Epithelial cell of proximal tubule (primary cell): ENCODE measurements at regions not wholly inside any gene's neighbourhood (a gene's known extent, or its start where the extent isn't known, plus 50 kb on each side); places are given as distances from the start of the nearest gene placed in this dataset.
"Not testable (repeated sequence)": the region's sequence is repeated elsewhere in the genome, so short reads cannot be mapped to it uniquely, and the experiment has no call there.

Source experiments
- DNase-seq: peaks from one replicate; pipeline ENCODE4 v3.0.0-alpha.2; 2011; ENCODE audit warnings: low read depth
- H3K4me3 ChIP-seq: 2 replicates; pipeline ENCODE4 v1.5.1; 2011; ENCODE audit warnings: low read depth, mild to moderate bottlenecking, low read length
- TF ChIP-seq, protein P1 (sequence below): conservative IDR thresholded peaks from 2 replicates; pipeline ENCODE4 v1.5.1; 2012; ENCODE audit warnings: low read depth, mild to moderate bottlenecking, low read length

DNA sequence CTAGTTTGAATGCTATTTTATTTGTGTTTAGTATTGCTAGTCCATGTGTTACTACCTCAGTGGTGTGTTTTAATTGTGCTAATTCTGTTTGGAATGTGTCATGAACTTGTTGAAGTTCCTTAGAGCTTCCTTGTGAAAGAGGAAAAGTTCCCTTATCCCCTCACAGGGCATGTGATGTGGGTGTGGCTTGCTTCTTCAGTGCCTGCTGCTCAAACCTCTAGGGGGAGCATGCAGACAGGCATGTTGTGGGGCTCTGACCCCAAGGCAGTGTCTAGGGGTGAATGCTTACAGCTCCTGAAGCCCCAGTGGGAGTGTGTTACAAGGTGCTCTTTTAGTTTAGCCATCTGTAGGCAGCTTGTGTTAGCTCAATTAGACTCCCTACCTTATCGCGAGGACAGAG is 86.5 kb downstream of the MAGED4 start:
- H3K4me3 ChIP-seq, result no peak overlapping the region
- TF ChIP-seq, protein P1, sequence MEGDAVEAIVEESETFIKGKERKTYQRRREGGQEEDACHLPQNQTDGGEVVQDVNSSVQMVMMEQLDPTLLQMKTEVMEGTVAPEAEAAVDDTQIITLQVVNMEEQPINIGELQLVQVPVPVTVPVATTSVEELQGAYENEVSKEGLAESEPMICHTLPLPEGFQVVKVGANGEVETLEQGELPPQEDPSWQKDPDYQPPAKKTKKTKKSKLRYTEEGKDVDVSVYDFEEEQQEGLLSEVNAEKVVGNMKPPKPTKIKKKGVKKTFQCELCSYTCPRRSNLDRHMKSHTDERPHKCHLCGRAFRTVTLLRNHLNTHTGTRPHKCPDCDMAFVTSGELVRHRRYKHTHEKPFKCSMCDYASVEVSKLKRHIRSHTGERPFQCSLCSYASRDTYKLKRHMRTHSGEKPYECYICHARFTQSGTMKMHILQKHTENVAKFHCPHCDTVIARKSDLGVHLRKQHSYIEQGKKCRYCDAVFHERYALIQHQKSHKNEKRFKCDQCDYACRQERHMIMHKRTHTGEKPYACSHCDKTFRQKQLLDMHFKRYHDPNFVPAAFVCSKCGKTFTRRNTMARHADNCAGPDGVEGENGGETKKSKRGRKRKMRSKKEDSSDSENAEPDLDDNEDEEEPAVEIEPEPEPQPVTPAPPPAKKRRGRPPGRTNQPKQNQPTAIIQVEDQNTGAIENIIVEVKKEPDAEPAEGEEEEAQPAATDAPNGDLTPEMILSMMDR, result peak; percentile 51
- DNase-seq, result peak; percentile 10

DNA sequence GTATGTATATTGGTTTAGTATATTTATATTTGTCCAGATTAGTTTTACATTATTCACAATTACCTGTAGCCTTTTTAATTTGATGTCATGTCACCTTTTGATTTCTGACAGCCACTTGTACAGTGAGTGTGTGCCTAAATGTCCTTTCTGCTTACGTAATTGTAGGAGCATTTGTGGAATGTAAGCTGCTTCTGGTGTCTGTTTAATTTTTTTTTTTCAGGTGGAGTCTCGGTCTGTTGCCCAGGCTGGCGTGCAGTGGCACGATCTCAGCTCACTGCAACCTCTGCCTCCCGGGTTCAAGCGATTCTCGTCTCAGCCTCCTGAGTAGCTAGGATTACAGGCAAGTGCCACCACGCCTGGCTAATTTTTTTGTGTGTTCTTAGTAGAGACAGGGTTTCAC is 91.2 kb upstream of the XAGE2 start:
- TF ChIP-seq, protein P1, result no peak
- peak; percentile 9 for DNase-seq
- H3K4me3 ChIP-seq, result no peak overlapping the region

DNA sequence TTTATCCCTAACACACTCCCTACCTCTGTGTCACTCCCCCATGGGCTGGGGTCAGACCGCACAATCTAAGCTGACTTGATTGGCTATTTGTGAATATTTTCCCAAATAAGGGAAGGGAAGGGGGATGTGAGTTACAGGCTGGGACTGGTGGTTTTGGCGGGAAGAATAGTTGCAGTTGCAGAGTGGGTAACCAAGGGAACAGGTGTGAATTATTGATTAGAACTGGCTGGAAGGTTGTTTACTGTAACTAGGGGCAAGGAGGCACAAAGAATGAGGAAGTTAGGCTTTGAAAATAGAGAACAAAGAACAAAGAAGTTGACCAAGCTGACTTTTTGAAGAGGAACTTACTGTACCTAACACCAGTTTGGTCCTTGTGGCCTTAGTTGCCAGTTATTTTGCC is 88.0 kb upstream of the XAGE2 start:
- TF ChIP-seq, protein P1, result no peak
- H3K4me3 ChIP-seq, result no peak overlapping the region
- no peak for DNase-seq

DNA sequence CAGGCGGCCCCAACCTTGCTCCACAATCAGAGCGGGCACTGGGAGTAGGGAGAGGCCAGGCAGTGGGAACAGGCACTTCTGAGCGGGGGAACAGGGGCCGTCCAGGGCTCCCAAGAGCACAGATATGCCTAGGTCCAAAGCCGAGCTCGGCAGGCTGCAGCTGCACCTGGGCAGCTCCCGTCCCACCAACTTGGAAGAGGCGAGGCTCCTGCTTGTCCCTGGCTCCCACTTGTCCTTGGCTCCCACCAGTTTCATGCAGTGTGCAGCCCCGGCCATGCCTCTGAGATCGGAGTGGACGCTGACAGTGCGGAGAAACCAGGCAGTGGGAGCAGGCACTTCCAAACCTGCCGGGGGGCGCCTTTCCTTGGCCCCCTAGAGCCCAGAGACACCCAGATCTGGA is 84.0 kb upstream of the XAGE2 start:
- TF ChIP-seq, protein P1, result no peak
- H3K4me3 ChIP-seq, result no peak overlapping the region
- DNase-seq, result no peak

DNA sequence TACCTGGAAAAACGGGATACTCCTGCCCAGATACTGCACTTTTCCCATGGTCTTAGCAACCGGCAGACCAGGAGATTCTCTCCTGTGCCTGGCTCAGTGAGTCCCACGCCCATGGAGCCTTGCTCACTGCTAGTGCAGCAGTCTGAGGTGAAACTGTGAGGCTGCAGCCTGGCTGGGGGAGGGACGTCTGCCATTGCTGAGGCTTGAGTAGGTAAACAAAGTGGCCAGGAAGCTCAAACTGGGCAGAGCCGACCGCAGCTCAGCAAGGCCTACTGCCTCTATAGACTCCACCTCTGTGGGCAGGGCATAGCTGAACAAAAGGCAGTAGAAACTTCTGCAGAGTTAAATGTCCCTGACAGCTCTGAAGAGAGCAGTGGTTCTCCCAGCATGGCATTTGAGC is 69.9 kb upstream of the XAGE2 start:
- DNase-seq, result not testable (repeated sequence)

DNA sequence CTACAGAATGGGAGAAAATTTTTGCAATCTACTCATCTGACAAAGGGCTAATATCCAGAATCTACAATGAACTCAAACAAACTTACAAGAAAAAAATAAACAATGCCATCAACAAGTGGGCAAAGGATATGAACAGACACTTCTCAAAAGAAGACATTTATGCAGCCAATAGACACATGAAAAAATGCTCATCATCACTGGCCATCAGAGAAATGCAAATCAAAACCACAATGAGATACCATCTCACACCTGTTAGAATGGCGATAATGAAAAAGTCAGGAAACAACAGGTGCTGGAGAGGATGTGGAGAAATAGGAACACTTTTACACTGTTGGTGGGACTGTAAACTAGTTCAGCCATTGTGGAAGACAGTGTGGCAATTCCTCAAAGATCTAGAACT is 60.3 kb upstream of the XAGE2 start:
- DNase-seq, H3K4me3 ChIP-seq: not testable (repeated sequence)

More for the DNA sequence above, 69.9 kb upstream of the XAGE2 start:
- H3K4me3 ChIP-seq, result not testable (repeated sequence)
